Epithelial cell of proximal tubule (primary cell): ENCODE measurements at regions not wholly inside any gene's neighbourhood (a gene's known extent, or its start where the extent isn't known, plus 50 kb on each side); places are given as distances from the start of the nearest gene placed in this dataset.

Experiments
- DNase-seq: peaks from one replicate; pipeline ENCODE4 v3.0.0-alpha.2; 2011; ENCODE audit warnings: low read depth
- H3K4me3 ChIP-seq: 2 replicates; pipeline ENCODE4 v1.5.1; 2011; ENCODE audit warnings: low read depth, mild to moderate bottlenecking, low read length
- CTCF ChIP-seq: conservative IDR thresholded peaks from 2 replicates; pipeline ENCODE4 v1.5.1; 2012; ENCODE audit warnings: low read depth, mild to moderate bottlenecking, low read length

- no peak for DNase-seq
- no peak overlapping the region for H3K4me3 ChIP-seq
- no peak for TF ChIP-seq CTCF
Measured at GRCh38 chr6:139479433-139480222, 105.2 kb upstream of the CITED2 start.

- DNase-seq, result no peak
- no peak overlapping the region for H3K4me3 ChIP-seq
- TF ChIP-seq CTCF, result no peak
Measured at GRCh38 chr6:139475646-139476045, 101.2 kb upstream of the CITED2 start.

GRCh38 chr6:139475241-139475640, 100.8 kb upstream of the CITED2 start:
- no peak for TF ChIP-seq CTCF
- no peak for DNase-seq
- no peak overlapping the region for H3K4me3 ChIP-seq

- no peak for DNase-seq
- peak overlapping the region; percentile 11 for H3K4me3 ChIP-seq
- no peak for TF ChIP-seq CTCF
Measured at GRCh38 chr6:139474145-139475108, 100.0 kb upstream of the CITED2 start.

GRCh38 chr6:139473731-139474130, 99.3 kb upstream of the CITED2 start:
- H3K4me3 ChIP-seq, result peak overlapping the region; percentile 29
- no peak for DNase-seq
- TF ChIP-seq CTCF, result no peak

GRCh38 chr6:139473231-139473701, 98.8 kb upstream of the CITED2 start:
- TF ChIP-seq CTCF, result no peak
- H3K4me3 ChIP-seq, result peak overlapping the region; percentile 29
- no peak for DNase-seq
